ES-I3 (cell line): ENCODE measurements at regions not wholly inside any gene's neighbourhood (a gene's known extent, or its start where the extent isn't known, plus 50 kb on each side); places are given as distances from the start of the nearest gene placed in this dataset.
"Not testable (repeated sequence)": the region's sequence is repeated elsewhere in the genome, so short reads cannot be mapped to it uniquely, and the experiment has no call there.

ENCODE experiments used
- H3K36me3 ChIP-seq: 2 replicates; pipeline ENCODE4 v1.6.1; 2013; ENCODE audit warnings: mild to moderate bottlenecking, low read length, control low read depth, moderate library complexity; ENCODE audit not compliant: insufficient read depth
- H3K4me1 ChIP-seq: 2 replicates; pipeline ENCODE4 v1.6.1; 2013; ENCODE audit warnings: mild to moderate bottlenecking, control low read depth, low read length; ENCODE audit not compliant: insufficient read depth
- H3K9ac ChIP-seq: 2 replicates; pipeline ENCODE4 v1.6.1; 2013; ENCODE audit warnings: low read depth, mild to moderate bottlenecking, low read length, moderate library complexity
- H3K9me3 ChIP-seq: 2 replicates; pipeline ENCODE4 v1.6.1; 2013; ENCODE audit warnings: mild to moderate bottlenecking, low read length, moderate library complexity; ENCODE audit not compliant: control insufficient read depth, insufficient read depth

- H3K9me3 ChIP-seq = no peaks in the 10 kb centered on the region
- no peaks in the 10 kb centered on the region for H3K36me3 ChIP-seq
- no peak overlapping the region for H3K9ac ChIP-seq
- H3K4me1 ChIP-seq = no peaks in the 10 kb centered on the region
Measured at GRCh38 chr14:85336257-85336656, 193.7 kb upstream of the FLRT2 start.

- Histone ChIP-seq H3K36me3 (no peaks in the 10 kb centered on the region), H3K9me3 (no peaks in the 10 kb centered on the region), H3K4me1 (no peaks in the 10 kb centered on the region), H3K9ac (no peak overlapping the region)
Measured at GRCh38 chr14:85336817-85337216, 193.1 kb upstream of the FLRT2 start.

- no peak overlapping the region for H3K9ac ChIP-seq
- no peaks in the 10 kb centered on the region for H3K36me3 ChIP-seq
- H3K9me3 ChIP-seq = no peaks in the 10 kb centered on the region
- H3K4me1 ChIP-seq = no peaks in the 10 kb centered on the region
Measured at GRCh38 chr14:85338895-85339294, 191.0 kb upstream of the FLRT2 start.

GRCh38 chr14:85342858-85343607 lies 186.9 kb upstream of the FLRT2 start:
- no peaks in the 10 kb centered on the region for H3K4me1 ChIP-seq
- H3K9me3 ChIP-seq = no peaks in the 10 kb centered on the region
- H3K36me3 ChIP-seq = no peaks in the 10 kb centered on the region
- no peak overlapping the region for H3K9ac ChIP-seq

GRCh38 chr14:85344171-85344570 lies 185.8 kb upstream of the FLRT2 start:
- Histone ChIP-seq H3K4me1 (no peaks in the 10 kb centered on the region), H3K36me3 (no peaks in the 10 kb centered on the region), H3K9ac (no peak overlapping the region), H3K9me3 (no peaks in the 10 kb centered on the region)

- Histone ChIP-seq H3K9me3 (no peaks in the 10 kb centered on the region), H3K36me3 (no peaks in the 10 kb centered on the region), H3K4me1 (no peaks in the 10 kb centered on the region), H3K9ac (no peak overlapping the region)
Measured at GRCh38 chr14:85344847-85345570, 184.9 kb upstream of the FLRT2 start.

- peaks cover 6% of the 10 kb centered on the region for H3K9me3 ChIP-seq
- no peak overlapping the region for H3K9ac ChIP-seq
- no peaks in the 10 kb centered on the region for H3K36me3 ChIP-seq
- no peaks in the 10 kb centered on the region for H3K4me1 ChIP-seq
Measured at GRCh38 chr14:85350667-85351066, 179.3 kb upstream of the FLRT2 start.

GRCh38 chr14:85352588-85352987 lies 177.4 kb upstream of the FLRT2 start:
- H3K9ac ChIP-seq, H3K36me3 ChIP-seq, H3K9me3 ChIP-seq, H3K4me1 ChIP-seq: not testable (repeated sequence)

GRCh38 chr14:85357120-85357519 lies 172.8 kb upstream of the FLRT2 start:
- H3K4me1 ChIP-seq = no peaks in the 10 kb centered on the region

GRCh38 chr14:85358136-85358785 lies 171.7 kb upstream of the FLRT2 start:
- Histone ChIP-seq H3K9ac (no peak overlapping the region), H3K9me3 (peaks cover 6% of the 10 kb centered on the region), H3K36me3 (no peaks in the 10 kb centered on the region), H3K4me1 (0 out of 2 replicates have a peak, but pooled peaks cover under 1% of the 10 kb centered on the region)

More at GRCh38 chr14:85357120-85357519, 172.8 kb upstream of the FLRT2 start:
- no peaks in the 10 kb centered on the region for H3K36me3 ChIP-seq
- H3K9ac ChIP-seq = no peak overlapping the region
- peaks cover 6% of the 10 kb centered on the region for H3K9me3 ChIP-seq

GRCh38 chr14:85359505-85359904 lies 170.4 kb upstream of the FLRT2 start:
- H3K4me1 ChIP-seq = peaks cover 4% of the 10 kb centered on the region; the same call in 1 of the 2 replicates
- H3K9me3 ChIP-seq = 0 out of 2 replicates have a peak, but pooled peaks cover 2% of the 10 kb centered on the region
- H3K36me3 ChIP-seq = no peaks in the 10 kb centered on the region
- no peak overlapping the region for H3K9ac ChIP-seq

GRCh38 chr14:85363358-85363757 lies 166.6 kb upstream of the FLRT2 start:
- H3K4me1 ChIP-seq = peaks cover 4% of the 10 kb centered on the region; the same call in 1 of the 2 replicates
- H3K9me3 ChIP-seq = no peaks in the 10 kb centered on the region
- H3K9ac ChIP-seq = no peak overlapping the region
- no peaks in the 10 kb centered on the region for H3K36me3 ChIP-seq

- peaks cover 4% of the 10 kb centered on the region; the same call in 1 of the 2 replicates for H3K4me1 ChIP-seq
- no peak overlapping the region for H3K9ac ChIP-seq
- no peaks in the 10 kb centered on the region for H3K9me3 ChIP-seq
- H3K36me3 ChIP-seq = no peaks in the 10 kb centered on the region
Measured at GRCh38 chr14:85366226-85366625, 163.7 kb upstream of the FLRT2 start.

- Histone ChIP-seq H3K9ac (no peak overlapping the region), H3K36me3 (no peaks in the 10 kb centered on the region; the same call in 1 of the 2 replicates), H3K9me3 (no peaks in the 10 kb centered on the region), H3K4me1 (no peaks in the 10 kb centered on the region)
Measured at GRCh38 chr14:85380881-85381280, 149.1 kb upstream of the FLRT2 start.
